HEK293 (cell line): ENCODE measurements at regions not wholly inside any gene's neighbourhood (a gene's known extent, or its start where the extent isn't known, plus 50 kb on each side); places are given as distances from the start of the nearest gene placed in this dataset.

Source experiments
- CTCF ChIA-PET: fragments of 350-600 bp; formaldehyde crosslinking; extraction: SDS; loops from one replicate; lab custom pipeline; 2021; ENCODE audit warnings: antibody characterized with exemption; lab: Yijun Ruan, JAX
- POLR2A ChIA-PET: fragments of 300-600 bp; formaldehyde crosslinking; extraction: SDS; loops from one replicate; lab custom pipeline; 2020; ENCODE audit warnings: antibody characterized with exemption, inconsistent platforms; lab: Yijun Ruan, JAX
- H3K27ac ChIP-seq: fragments of 200-500 bp; sonication (Bioruptor generic); 2 replicates; pipeline ENCODE4 v1.5.1; 2014; ENCODE audit warnings: low read depth, low read length, control low read depth, inconsistent platforms; ENCODE audit errors: extremely low read depth
- H3K36me3 ChIP-seq, 2 experiments: fragments of 200-500 bp in 1 of 2; sonication (Bioruptor generic) in 1 of 2; 1 replicate in 1 of 2; 2 replicates in 1 of 2; pipeline ENCODE4 v1.5.1; 2014 to 2017; ENCODE audit warnings: inconsistent platforms in 2 of 2, low read length in 2 of 2; ENCODE audit not compliant: control insufficient read depth in 2 of 2, insufficient read depth in 1 of 2
- H3K4me1 ChIP-seq: fragments of 200-500 bp; sonication (Bioruptor generic); 2 replicates; pipeline ENCODE4 v1.5.1; 2014; ENCODE audit warnings: mild to moderate bottlenecking, low read length, inconsistent platforms; ENCODE audit not compliant: control insufficient read depth, insufficient read depth
- H3K4me3 ChIP-seq: 2 replicates; pipeline ENCODE4 v1.5.1; 2011; ENCODE audit warnings: low read depth, mild to moderate bottlenecking, control low read depth, low read length, moderate library complexity
- H3K9me3 ChIP-seq: fragments of 200-500 bp; sonication (Bioruptor generic); 2 replicates; pipeline ENCODE4 v1.5.1; 2014; ENCODE audit warnings: low read depth, low read length, inconsistent platforms; ENCODE audit not compliant: control insufficient read depth, insufficient read depth
- CTCF ChIP-seq: fragments of 450-650 bp; formaldehyde crosslinking; IDR thresholded peaks from 2 replicates; pipeline ENCODE4 v1.5.1; 2016; ENCODE audit warnings: missing biosample characterization, missing genetic modification characterization
- GLI2 ChIP-seq: fragments of 450-650 bp; formaldehyde crosslinking; IDR thresholded peaks from 2 replicates; pipeline ENCODE4; 2017; ENCODE audit warnings: missing biosample characterization, missing genetic modification characterization, low read depth, borderline replicate concordance
- KLF10 ChIP-seq: fragments of 450-650 bp; IDR thresholded peaks from 2 replicates; pipeline ENCODE4 v1.5.1; 2018; ENCODE audit warnings: missing biosample characterization, mild to moderate bottlenecking, missing genetic modification characterization
- ZFP3 ChIP-seq: fragments of 450-650 bp; formaldehyde crosslinking; IDR thresholded peaks from 2 replicates; pipeline ENCODE4 v1.5.1; 2016; ENCODE audit warnings: low read depth, missing biosample characterization, missing genetic modification characterization
- ZFP37 ChIP-seq: fragments of 450-650 bp; formaldehyde crosslinking; IDR thresholded peaks from 2 replicates; pipeline ENCODE4 v1.5.1; 2016; ENCODE audit warnings: missing biosample characterization, missing genetic modification characterization
- ZFP41 ChIP-seq: fragments of 450-650 bp; formaldehyde crosslinking; IDR thresholded peaks from 2 replicates; pipeline ENCODE4 v1.5.1; 2016; ENCODE audit warnings: missing biosample characterization, missing genetic modification characterization, borderline replicate concordance
- ZNF248 ChIP-seq: fragments of 450-650 bp; formaldehyde crosslinking; IDR thresholded peaks from 2 replicates; pipeline ENCODE4 v1.5.1; 2017; ENCODE audit warnings: missing biosample characterization, missing genetic modification characterization
- ZNF280C ChIP-seq: fragments of 450-650 bp; formaldehyde crosslinking; IDR thresholded peaks from 2 replicates; pipeline ENCODE4 v1.5.1; 2016; ENCODE audit warnings: missing biosample characterization, missing genetic modification characterization
- ZNF449 ChIP-seq: fragments of 450-650 bp; formaldehyde crosslinking; IDR thresholded peaks from 2 replicates; pipeline ENCODE4 v1.5.1; 2017; ENCODE audit warnings: missing biosample characterization, mild to moderate bottlenecking, missing genetic modification characterization, moderate library complexity
- ZNF48 ChIP-seq: fragments of 450-650 bp; formaldehyde crosslinking; IDR thresholded peaks from 2 replicates; pipeline ENCODE4 v1.5.1; 2016; ENCODE audit warnings: missing biosample characterization, missing genetic modification characterization
- ZNF514 ChIP-seq: fragments of 450-650 bp; formaldehyde crosslinking; IDR thresholded peaks from 2 replicates; pipeline ENCODE4 v1.5.1; 2016; ENCODE audit warnings: missing biosample characterization, missing genetic modification characterization
- ZNF518A ChIP-seq: fragments of 450-650 bp; formaldehyde crosslinking; conservative IDR thresholded peaks from 2 replicates; pipeline ENCODE4 v1.5.1; 2016; ENCODE audit warnings: low read depth, missing biosample characterization, missing genetic modification characterization
- ZNF585B ChIP-seq: fragments of 450-650 bp; formaldehyde crosslinking; IDR thresholded peaks from 2 replicates; pipeline ENCODE4 v1.5.1; 2016; ENCODE audit warnings: missing biosample characterization, missing genetic modification characterization
- ZNF664 ChIP-seq: fragments of 450-650 bp; formaldehyde crosslinking; IDR thresholded peaks from 2 replicates; pipeline ENCODE4 v1.5.1; 2016; ENCODE audit warnings: missing biosample characterization, missing genetic modification characterization
- ZNF707 ChIP-seq: fragments of 450-650 bp; formaldehyde crosslinking; IDR thresholded peaks from 2 replicates; pipeline ENCODE4 v1.5.1; 2016; ENCODE audit warnings: missing biosample characterization, missing genetic modification characterization
- TF ChIP-seq, protein P1 (sequence below): sonication (generic); formaldehyde crosslinking; IDR thresholded peaks from 2 replicates; pipeline ENCODE4 v1.8.1; 2022; ENCODE audit warnings: mild to moderate bottlenecking, moderate library complexity, missing genetic modification reagents

GRCh38 chr7:114363292-114363691 lies 51.3 kb upstream of the FOXP2 start (continued):
- no peak for TF ChIP-seq CTCF

DNA sequence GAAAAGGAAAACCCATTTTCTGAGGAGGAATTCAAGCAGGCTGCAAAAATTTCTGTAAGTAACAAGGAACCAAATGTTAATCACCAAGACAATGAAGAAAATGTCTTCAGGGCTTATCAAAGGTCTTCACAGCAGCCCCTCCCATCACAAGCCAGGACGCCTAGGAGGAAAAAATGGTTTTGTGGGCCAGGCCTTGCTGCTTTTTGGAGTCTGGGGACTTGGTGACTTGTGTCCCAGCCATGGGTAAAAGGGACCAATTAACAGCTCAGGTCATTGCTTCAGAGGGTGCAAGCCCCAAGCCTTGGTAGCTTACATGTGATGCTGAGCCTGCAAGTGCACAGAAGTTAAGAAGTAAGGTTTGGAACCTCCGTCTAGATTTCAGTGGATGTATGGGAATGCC lies 55.7 kb upstream of the FOXP2 start:
- Histone ChIP-seq H3K27ac (no peak overlapping the region), H3K36me3 (no peaks in the 10 kb centered on the region), H3K4me3 (no peak overlapping the region), H3K9me3 (no peaks in the 10 kb centered on the region), H3K4me1 (no peaks in the 10 kb centered on the region)
- TF ChIP-seq ZNF449 (tag by site-specific recombination) (no peak), ZNF585B (tag by site-specific recombination) (peak; percentile 85), ZNF518A (tag by site-specific recombination) (no peak), ZNF664 (tag by site-specific recombination) (no peak), KLF10 (tag by site-specific recombination) (no peak)
- TF ChIP-seq, protein P1, sequence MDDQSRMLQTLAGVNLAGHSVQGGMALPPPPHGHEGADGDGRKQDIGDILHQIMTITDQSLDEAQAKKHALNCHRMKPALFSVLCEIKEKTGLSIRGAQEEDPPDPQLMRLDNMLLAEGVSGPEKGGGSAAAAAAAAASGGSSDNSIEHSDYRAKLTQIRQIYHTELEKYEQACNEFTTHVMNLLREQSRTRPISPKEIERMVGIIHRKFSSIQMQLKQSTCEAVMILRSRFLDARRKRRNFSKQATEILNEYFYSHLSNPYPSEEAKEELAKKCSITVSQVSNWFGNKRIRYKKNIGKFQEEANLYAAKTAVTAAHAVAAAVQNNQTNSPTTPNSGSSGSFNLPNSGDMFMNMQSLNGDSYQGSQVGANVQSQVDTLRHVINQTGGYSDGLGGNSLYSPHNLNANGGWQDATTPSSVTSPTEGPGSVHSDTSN, result no peak
- ChIA-PET POLR2A (no interaction called here), CTCF (no interaction called here)

DNA sequence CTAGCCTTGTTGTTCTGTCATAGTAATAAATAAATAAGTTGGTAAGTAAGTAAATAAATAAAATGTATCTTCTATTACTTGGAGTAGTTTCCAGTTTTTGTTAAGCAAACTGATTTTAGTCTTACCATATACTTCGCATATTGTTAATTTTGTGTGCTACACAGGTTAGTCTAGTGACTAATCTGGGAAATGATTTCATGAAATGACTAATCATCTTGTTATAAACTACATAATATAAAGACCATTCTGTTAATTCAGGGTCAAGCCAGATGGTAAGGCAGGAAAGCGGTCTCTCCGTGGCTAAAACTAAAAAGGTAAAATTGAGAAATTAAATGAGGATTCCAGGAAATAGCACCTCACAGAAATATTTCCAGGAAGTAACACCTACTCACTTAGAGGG lies 58.5 kb upstream of the FOXP2 start:
- Histone ChIP-seq H3K4me3 (no peak overlapping the region), H3K36me3 (no peaks in the 10 kb centered on the region), H3K27ac (no peak overlapping the region), H3K4me1 (no peaks in the 10 kb centered on the region), H3K9me3 (no peaks in the 10 kb centered on the region)
- CTCF ChIA-PET, result no interaction called here
- POLR2A ChIA-PET, result no interaction called here
- TF ChIP-seq ZNF280C (tag by site-specific recombination), result no peak
- TF ChIP-seq ZNF248 (tag by site-specific recombination), result no peak
- TF ChIP-seq ZFP37 (tag by site-specific recombination), result no peak
- TF ChIP-seq ZNF48 (tag by site-specific recombination), result no peak
- no peak for TF ChIP-seq GLI2 (tag by site-specific recombination)
- TF ChIP-seq ZFP41 (tag by site-specific recombination), result no peak
- TF ChIP-seq ZNF707 (tag by site-specific recombination), result no peak
- TF ChIP-seq ZFP3 (tag by site-specific recombination), result no peak
- TF ChIP-seq ZNF514 (tag by site-specific recombination), result no peak
